ENCODE measurements at regions not wholly inside any gene's neighbourhood (a gene's known extent, or its start where the extent isn't known, plus 50 kb on each side); places are given as distances from the start of the nearest gene placed in this dataset.

GRCh38 chr10:83657487-83657886 is 481.8 kb upstream of the GHITM start:
- no peak for DNase-seq (ENCODE audit: low read depth in 3 of 3)

GRCh38 chr10:83663918-83664317 is 475.4 kb upstream of the GHITM start:
- DNase-seq (ENCODE audit: low read depth in 3 of 3) = no peak

GRCh38 chr10:83666762-83667161 is 472.5 kb upstream of the GHITM start:
- DNase-seq (ENCODE audit: low read depth in 3 of 3) = no peak

- DNase-seq (ENCODE audit: low read depth in 3 of 3) = no peak
Measured at GRCh38 chr10:83667594-83667993, 471.7 kb upstream of the GHITM start.

- no peak for DNase-seq (ENCODE audit: low read depth in 3 of 3)
Measured at GRCh38 chr10:83673316-83673715, 466.0 kb upstream of the GHITM start.

GRCh38 chr10:83677795-83678194 is 461.5 kb upstream of the GHITM start:
- no peak for DNase-seq (ENCODE audit: low read depth in 3 of 3)

- no peak for DNase-seq (ENCODE audit: low read depth in 3 of 3)
Measured at GRCh38 chr10:83678850-83679249, 460.5 kb upstream of the GHITM start.

GRCh38 chr10:83680470-83680891 is 458.8 kb upstream of the GHITM start:
- no peak for DNase-seq (ENCODE audit: low read depth in 3 of 3)

GRCh38 chr10:83682414-83682813 is 456.9 kb upstream of the GHITM start:
- no peak for DNase-seq (ENCODE audit: low read depth in 3 of 3)

- no peak for DNase-seq (ENCODE audit: low read depth in 3 of 3)
Measured at GRCh38 chr10:83685458-83685857, 453.9 kb upstream of the GHITM start.

- DNase-seq (ENCODE audit: low read depth in 3 of 3) = no peak
Measured at GRCh38 chr10:83691791-83692596, 447.3 kb upstream of the GHITM start.

GRCh38 chr10:83698899-83699298 is 440.4 kb upstream of the GHITM start:
- no peak for DNase-seq (ENCODE audit: low read depth in 3 of 3)

- no peak for DNase-seq (ENCODE audit: low read depth in 3 of 3)
Measured at GRCh38 chr10:83701799-83702198, 437.5 kb upstream of the GHITM start.

GRCh38 chr10:83702731-83703130 is 436.6 kb upstream of the GHITM start:
- no peak for DNase-seq (ENCODE audit: low read depth in 3 of 3)

- no peak for DNase-seq (ENCODE audit: low read depth in 3 of 3)
Measured at GRCh38 chr10:83706120-83706519, 433.2 kb upstream of the GHITM start.

- no peak for DNase-seq (ENCODE audit: low read depth in 3 of 3)
Measured at GRCh38 chr10:83706952-83707582, 432.2 kb upstream of the GHITM start.

- DNase-seq (ENCODE audit: low read depth in 3 of 3) = no peak
Measured at GRCh38 chr10:83713423-83713822, 425.9 kb upstream of the GHITM start.

- DNase-seq (ENCODE audit: low read depth in 3 of 3) = no peak
Measured at GRCh38 chr10:83723080-83723479, 416.2 kb upstream of the GHITM start.

GRCh38 chr10:83724471-83725241 is 414.7 kb upstream of the GHITM start:
- DNase-seq (ENCODE audit: low read depth in 3 of 3) = no peak

- no peak for DNase-seq (ENCODE audit: low read depth in 3 of 3)
Measured at GRCh38 chr10:83725567-83725966, 413.7 kb upstream of the GHITM start.

GRCh38 chr10:83734278-83734677 is 405.0 kb upstream of the GHITM start:
- no peak for DNase-seq (ENCODE audit: low read depth in 3 of 3)

GRCh38 chr10:83736008-83736407 is 403.3 kb upstream of the GHITM start:
- no peak for DNase-seq (ENCODE audit: low read depth in 3 of 3)

- DNase-seq (ENCODE audit: low read depth in 3 of 3) = no peak
Measured at GRCh38 chr10:83750604-83751003, 388.7 kb upstream of the GHITM start.
